Right renal pelvis (tissue), 4 donors: ENCODE measurements at regions not wholly inside any gene's neighbourhood (a gene's known extent, or its start where the extent isn't known, plus 50 kb on each side); places are given as distances from the start of the nearest gene placed in this dataset.
"Not testable (repeated sequence)": the region's sequence is repeated elsewhere in the genome, so short reads cannot be mapped to it uniquely, and the experiment has no call there.

Experiments used
- DNase-seq, 4 donors: peaks; one replicate each; pipeline ENCODE4 v3.0.0-alpha.2; 2013; ENCODE audit warnings: low read depth in 4 of 4, low spot score in 3 of 4, missing footprints in 1 of 4

DNA sequence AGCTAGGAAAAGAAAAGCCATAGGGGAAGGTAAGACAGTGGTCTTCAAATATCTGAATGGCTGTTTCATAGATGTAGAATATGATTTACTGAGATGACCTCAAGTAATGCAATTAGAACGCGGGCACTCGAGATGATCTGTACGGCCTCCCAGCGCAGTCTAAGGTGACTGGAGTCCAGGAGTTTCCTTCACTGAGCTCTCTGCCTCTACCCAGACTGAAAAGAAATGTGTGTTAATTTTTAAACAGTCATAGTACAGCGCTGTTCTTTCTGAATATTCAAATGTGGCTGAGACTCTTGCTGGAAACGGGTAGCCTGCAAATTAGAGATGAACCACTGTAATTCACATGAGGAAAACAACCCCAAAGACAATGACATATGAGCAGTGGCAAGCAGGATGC lies 562.4 kb upstream of the AUTS2 start:
- DNase-seq: no peak

DNA sequence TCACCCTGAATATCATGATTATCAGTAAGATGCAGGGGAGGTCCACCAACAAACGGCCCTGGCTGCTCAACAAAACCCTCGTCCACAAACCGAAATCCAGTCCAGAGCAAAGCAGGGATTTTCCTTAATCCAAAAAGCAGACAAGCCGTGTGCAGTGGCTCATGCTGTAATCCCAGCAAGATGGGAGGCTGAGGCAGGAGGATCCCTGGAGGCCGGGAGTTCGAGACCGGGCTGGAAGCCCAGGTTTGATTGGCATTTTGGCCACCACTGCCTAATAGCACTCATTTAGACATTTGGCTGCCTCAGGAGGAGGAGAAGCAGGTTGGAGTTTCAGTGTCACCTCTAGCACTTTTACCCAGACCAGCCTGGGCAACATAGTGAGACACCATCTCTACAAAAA lies 562.0 kb upstream of the AUTS2 start:
- DNase-seq: no peak

DNA sequence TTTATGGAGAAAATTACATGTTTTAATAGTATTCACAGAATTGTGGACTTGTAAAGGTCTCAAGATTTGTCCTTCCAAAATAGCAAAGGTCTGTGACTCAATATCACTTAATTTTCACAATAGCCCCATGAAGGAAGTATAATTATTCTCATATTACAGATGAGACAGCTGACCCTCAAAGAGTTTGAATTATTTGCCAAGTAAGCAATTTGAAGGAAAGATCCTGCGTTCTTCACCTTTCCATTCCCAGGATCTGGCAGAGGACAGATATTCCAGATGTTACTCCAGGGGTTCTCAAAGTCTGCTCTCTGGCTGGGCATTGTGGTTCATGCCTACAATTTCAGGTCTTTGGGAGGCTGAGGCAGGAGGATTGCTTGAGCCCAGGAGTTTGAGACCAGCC lies 559.4 kb upstream of the AUTS2 start:
- no peak for DNase-seq

DNA sequence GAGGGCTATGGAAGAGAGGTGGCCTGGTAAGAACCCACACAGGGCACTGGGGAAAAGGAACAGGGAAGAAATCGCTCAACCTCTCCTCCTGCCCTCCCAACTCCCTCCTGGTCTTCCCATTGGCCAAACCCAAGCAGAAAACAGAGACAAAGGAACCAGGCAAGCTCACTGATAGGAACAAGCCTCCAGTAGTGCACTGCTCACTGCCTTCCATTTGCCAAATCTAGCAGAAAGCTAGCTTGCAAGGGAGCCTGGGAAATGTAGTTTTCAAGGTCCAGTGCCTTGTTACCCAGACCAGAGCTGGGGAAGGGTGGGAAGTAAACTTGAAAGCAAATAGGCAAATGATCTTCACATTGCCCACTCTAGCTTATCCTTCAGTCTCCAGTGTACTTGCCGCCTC lies 556.1 kb upstream of the AUTS2 start:
- no peak for DNase-seq

DNA sequence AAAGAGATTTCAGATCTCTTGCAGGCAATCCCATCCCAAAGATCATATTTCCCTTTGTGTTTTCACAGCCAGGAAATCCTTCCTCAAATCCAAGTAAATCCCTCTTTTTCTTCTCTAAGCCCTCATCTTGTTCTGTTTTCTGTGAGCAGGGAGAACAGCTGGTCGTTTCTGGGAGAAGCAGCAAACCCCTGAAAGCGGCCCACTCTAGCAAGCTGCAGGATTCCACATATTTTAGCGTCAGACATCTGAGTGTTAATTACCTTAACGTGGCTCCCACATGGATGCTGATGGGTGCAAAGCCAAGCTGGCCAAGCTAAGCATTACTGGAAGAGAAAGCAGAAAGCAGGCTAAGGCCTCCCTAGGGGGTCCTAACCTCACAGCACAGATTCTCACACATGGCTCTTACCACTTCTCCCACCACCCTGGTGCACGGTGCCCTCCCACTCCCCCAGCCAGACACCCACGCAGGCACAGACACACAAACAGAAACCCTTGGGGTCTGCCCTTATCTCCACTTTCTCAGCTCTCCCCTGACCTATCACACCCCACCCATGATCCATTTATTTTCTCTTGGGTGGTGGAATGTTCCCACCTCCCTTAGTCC lies 551.0 kb upstream of the AUTS2 start:
- DNase-seq: no peak

DNA sequence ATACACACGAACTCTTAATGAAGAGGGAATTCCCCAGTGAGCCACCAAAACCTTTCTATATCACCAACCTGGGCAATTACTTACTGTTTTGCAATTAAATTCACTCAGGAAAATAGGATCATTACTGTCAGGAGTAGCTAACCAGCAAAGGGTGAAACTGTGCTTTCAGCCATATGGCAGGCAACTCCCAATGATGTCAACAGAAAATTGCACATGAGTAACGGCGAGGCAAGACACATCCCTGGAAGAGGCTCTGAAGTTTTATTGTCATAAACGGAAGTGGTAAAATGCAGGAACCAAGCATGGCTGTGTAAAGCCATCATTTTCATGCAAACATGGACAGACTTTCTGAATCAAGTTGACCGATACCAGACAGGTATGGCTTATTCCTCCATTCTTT lies 548.9 kb upstream of the AUTS2 start:
- DNase-seq: no peak

DNA sequence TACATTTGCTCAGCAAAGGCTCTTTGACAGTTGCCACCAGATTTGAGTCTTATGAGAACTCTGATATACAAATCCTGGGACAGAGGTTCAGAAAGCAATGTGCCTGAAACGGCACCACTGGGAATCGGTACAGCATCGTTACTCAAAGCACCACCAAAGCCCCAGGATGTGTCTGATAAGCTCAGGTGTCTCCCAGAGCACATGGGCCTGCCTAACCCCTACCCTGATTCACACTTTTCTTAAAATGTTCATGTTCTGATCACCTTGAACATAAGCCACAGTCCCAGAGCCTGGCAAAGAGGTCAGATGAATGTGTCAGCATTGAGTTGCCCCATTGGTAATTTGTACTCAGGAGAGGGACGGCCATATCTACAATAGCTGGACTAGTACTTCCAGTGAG lies 545.8 kb upstream of the AUTS2 start:
- no peak for DNase-seq

DNA sequence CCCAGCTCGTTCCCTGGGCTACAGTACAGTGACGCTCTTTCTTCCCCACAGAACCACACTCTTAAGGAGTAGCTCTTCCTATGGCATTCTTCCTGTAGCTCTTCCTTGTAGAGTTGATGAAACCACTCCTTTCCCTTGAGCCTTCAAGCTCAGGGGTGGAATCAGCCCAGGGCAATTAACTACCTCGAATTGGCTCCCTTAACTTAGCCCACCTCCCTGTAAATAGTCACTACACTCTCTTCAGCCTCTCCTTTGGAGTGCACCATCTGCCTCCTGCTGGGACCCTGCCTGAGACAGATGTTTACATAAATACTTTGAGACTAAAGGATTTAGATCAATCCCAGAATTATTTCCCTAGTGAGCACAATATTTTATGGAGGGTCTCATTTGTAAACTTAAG lies 537.8 kb upstream of the AUTS2 start:
- DNase-seq: no peak

DNA sequence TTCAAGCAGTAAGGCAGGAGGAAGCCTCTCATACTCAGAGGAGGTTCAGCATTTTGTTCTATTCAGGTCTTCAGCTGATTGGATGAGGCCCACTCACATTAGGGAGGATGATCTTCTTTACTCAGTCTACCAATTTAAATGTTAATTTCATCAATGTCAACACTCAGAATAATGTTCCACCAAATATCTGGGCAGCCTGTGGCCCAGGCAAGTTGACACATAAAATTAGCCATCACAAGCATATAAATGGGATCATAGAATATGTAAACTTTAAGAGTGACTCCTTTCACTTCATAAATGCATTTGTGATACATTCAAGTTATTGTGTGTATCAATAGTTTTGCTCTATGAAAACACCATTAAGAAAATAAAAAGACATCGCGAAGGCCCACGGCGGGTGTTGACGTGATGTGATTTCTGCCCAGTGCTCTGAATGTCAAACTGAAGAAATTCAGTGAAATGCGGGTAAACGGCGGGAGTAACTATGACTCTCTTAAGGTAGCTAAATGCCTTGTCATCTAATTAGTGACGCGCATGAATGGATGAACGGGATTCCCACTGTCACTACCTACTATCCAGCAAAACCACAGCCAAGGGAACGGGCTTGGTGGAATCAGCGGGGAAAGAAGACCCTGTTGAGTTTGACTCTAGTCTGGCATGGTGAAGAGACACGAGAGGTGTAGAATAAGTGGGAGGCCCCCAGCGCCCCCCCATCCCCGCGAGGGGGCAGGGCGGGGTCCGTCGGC lies 536.1 kb upstream of the AUTS2 start:
- no peak for DNase-seq

DNA sequence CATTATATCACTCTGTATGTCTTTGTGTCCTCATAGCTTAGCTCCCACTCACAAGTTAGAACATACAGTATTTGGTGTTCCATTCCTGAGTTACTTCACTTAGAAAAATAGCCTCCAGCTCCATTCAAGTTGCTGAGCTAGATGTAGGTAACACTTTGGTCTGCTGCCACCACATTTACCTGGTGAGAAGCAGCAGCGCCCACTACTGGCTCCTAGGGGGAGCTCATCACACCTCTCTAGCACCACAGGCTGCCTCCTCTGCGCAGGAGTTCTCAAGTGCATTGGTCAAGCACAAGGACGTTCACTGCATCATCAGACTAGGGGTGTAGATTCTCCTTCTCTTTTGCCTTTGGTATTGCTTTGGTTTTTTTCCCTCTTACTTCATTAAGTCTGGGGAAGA lies 530.9 kb upstream of the AUTS2 start:
- no peak for DNase-seq

DNA sequence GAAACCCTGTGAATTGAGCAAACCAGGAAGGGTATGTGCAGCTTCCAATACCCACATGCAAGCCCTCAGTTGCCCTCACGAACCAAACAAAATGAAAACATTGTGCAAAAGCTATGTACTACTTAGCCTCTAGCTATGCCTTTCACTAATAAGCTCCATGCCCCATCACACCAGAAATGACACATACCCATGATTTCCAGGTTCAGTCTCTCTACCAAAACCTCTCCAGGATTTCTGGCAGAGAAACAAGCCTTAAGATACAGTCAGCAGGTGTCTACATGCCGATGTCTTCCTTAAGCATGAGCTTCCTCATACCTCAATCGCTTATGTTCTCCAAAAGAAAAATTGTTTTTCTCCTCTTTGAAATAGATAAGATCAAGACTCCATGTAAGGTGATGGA lies 527.8 kb upstream of the AUTS2 start:
- no peak for DNase-seq

DNA sequence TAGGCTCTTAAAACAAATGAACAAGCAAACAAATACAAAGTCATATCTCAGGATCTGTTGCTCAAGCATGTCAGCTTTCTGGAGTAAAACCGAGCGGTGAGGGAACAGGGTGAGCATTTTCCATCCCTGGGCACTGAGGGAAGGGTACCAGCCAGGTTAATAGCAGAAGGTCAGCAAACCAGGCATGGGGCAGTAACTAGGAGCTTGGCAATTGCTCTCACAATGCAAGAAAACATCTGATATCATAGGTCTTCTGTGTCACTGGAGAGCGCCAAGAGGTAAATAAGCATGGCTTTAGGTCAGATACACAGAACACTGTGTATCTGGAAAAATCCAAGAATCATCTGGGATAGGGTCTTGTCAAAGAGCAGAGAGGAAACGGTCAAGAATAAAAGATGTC lies 521.7 kb upstream of the AUTS2 start:
- no peak for DNase-seq

DNA sequence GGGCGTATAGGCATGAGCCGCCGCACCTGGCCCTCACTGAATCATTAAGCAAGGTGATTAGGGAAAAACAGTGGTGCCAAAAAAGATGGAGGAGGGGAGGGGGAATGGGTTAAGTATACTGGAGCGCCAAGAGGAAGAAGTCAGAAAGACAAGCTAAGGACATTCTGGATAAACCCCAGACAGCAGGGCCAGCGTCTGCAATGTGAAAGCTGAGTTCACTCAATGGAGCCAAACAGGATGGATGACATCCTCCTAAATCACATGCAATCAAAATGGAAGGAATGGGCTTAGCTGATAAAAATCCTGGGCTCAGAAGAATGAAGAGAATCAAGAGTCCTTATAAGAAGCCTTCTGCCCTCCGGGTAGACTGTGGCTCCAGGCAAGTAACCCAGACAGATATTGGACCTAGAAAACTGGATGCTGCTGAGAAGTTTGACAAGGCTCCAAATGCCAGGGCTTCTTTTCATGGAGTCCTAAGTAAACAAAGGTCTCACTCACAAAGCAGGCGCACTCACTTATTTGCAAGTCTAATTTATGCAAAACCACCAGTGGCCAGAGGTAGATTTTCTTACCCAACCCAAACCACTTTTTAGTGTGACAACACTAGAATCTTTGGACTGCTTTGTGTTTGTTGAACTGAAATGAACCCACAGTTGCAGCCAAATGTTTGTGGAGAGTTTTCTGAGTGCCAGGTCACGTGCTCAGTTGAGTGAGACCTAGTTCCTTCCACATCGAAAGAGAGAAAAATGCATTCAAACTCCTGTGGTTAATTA lies 519.1 kb upstream of the AUTS2 start:
- no peak for DNase-seq

DNA sequence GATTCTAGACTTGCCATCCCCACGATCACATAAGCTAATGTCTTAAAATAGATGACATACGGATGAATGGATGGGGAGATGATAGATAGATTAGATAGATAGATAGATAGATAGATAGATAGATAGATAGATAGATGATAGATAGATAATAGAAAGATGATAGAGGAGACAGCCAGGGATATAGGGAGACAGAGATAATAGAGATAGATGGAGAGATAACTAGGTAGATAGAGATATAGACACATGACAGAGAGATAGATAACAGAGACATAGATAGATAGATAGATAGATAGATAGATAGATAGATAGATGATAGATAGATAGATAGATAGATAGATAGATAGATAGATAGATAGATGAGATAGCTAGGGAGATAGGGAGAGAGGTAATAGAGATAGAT lies 511.0 kb upstream of the AUTS2 start:
- not testable (repeated sequence) for DNase-seq

DNA sequence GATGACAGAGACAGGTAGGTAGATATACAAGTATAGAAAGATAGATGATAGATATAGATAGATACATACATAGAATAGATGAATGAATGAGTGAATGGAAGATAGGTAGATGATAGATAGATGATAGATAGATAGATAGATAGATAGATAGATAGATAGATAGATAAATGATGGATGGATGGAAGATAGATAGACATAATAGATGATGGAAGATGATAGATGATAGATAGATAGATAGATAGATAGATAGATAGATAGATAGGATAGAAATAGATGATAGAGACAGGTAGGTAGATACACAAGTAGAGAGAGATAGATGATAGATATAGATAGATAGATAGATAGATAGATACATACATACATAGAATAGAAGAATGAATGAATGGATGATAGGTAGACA lies 510.1 kb upstream of the AUTS2 start:
- no peak for DNase-seq

DNA sequence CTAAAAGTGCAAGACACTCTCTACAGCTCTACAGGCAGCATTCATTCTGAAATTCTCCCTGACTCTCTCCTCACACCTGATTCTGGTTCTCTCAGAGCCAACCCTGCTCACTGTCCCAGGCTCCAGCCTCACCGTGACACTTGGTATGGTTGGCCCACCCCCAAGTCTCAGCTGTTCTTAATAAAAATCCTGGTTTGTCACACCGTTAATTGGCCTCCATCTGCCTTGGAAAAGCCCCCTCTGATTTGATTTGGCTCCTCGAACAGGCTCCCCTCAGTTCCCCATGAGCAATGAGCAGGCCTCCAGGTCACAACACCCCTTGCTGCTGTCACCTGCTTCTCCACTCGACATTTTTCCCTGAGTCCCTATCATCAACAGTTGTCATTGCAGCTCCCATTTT lies 507.3 kb upstream of the AUTS2 start:
- no peak for DNase-seq

DNA sequence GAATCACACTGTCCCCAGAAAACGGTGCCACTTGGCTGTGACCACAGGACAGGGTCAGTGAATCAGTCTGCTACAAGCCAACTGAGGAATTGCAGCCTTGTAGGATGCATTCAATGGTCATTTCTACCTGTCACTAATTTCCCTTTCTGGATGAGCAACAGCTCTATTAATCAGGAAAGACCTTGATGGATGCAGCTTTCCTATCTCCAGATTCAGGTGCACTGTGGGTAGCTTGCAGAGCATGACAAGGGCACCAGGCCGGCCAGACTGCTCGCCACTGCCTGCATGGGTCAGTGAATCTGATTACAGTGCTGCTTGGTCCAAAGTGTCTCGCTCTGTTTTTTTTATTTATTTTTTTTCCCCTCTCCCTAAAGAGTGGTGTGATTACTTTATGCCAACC lies 506.8 kb upstream of the AUTS2 start:
- no peak for DNase-seq

DNA sequence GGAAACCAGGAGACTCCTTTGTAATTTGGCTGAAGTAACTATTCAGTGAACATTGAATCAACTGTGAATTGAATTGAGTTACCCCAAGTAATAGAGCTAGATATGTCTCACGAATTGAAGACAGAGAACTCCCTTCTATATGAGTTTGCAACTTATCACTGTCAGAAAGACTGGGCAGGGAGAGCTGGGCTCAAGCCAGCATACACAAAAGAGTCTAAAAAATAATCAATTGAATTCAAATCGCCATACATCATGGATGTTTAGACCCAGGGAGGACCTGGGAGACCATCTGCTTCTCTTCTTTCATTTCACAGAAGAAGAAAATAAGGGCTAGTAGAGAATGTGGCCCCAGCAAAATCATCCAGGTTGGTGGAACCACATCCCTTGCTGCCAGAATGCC lies 503.1 kb upstream of the AUTS2 start:
- DNase-seq: no peak

DNA sequence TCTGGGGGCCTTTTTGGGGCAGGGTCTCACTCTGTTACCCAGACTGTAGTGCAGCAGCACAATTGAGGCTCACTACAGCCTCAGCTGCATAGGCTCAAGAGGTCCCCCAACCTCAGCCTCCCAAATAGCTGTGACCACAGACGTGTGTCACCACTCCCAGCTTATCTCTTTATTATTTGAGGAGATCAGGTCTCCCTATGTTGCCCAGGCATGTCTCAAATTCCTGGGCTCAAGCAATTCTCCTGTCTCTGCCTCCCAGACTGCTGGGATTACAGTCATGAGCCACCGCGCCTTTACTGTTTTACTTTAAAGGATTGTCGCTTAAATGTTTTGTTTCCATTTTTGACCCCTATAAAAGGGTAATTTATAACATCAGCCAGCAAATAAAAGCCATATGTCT lies 502.6 kb upstream of the AUTS2 start:
- no peak for DNase-seq

DNA sequence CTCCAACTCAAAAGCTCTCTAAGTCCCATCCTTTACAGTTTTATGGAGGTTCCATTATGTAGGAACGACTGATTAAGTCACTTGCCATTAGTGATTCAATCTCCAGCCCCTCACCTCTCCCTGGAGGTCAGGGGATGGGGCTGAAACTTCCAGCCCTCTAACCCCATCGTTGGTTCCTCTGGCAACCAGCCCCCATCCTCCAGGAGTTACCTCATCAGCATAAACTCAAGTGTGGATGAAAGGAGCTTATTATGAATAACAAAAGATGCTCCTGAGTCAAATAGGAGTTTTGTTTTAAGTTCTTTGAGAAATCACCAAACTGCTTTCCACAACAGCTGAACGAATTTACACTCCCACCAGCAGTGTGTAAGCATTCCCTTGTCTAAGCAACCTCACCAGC lies 494.3 kb upstream of the AUTS2 start:
- no peak for DNase-seq

DNA sequence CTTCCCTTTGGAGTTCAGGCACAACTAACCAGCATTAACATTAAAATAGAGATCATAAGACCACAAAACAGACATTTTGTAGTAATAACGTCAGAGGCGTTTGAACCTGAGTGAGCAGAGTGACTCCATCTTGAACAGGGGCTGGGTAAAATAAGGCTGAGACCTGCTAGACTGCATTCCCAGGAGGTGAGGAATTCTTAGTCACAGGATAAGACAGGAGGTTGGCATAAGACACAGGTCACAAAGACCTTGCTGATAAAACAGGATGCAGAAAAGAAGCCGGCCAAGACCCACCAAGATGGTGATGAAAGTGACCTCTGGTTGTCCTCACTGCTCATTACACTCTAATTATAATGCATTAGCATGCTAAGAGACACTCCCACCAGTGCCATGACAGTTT lies 493.2 kb upstream of the AUTS2 start:
- no peak for DNase-seq

DNA sequence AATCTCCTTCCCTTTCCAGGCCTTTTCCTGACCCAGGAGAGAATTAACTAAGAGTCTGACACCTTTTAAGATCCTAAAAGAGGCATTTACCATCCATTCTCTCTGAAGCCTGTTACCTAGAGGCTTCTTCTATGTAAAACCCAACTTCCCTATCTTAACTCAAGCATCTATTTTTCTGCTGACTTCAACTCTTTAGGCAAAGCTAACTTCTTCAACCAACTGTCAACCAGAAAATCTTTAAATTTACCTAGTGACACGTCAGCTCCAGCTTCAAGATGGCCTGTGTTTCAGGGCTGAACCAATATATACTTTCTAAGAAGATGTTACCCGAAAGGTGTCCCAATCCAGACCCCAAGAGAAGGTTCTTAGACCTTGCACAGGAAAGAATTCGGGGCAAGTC lies 492.3 kb upstream of the AUTS2 start:
- no peak for DNase-seq
